HL-60/S4 treated with phorbol 12-myristate 13-acetate at 8.2 ng/mL for 4 days and 3 days (cell line): ENCODE measurements at regions not wholly inside any gene's neighbourhood (a gene's known extent, or its start where the extent isn't known, plus 50 kb on each side); places are given as distances from the start of the nearest gene placed in this dataset.

Source experiments
- in situ Hi-C: fragments of 300-500 bp; cut with MboI; formaldehyde crosslinking; loops from 2 replicates; pipeline ENCODE4 v1.15.0; 2022; ENCODE audit warnings: low sequenced_read_pairs

- in situ Hi-C loops: no loop called here
Measured at GRCh38 chr13:85314686-85315085, 484.5 kb downstream of the SLITRK6 start.

DNA sequence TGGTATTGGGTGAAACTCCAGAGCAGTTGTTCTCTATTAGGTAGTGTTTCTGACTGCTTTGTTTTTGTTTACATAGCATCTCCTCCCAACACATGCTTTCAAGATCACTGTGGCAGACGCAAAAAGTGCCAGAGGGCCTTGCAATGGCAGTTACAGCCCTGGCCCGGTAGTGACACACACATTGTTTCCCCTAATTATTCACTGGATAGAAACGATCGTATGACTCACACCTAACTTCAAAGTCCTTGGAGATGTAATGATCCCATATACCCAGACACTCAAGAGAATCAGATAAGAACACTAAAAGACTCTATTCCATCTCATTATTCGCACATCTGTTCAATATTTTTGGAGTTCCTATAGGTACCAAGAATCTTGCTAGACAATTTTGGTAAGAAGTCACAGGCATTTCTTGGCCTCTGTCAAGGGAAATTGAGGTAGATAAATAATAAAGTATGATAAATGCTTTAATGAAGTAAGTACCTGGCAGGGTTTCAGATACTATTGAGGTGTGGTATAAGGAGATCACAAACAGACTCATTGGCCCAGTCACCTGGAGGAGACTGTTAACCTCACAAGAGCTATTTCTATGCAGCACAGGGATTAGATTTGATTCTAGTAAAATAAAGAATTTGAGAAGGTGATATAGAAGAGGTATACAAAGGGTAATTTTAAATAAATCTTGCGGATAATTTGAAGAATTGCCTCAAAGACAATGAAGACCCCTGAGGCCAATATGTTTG, 485.3 kb downstream of the SLITRK6 start:
- in situ Hi-C loops: no loop called here

GRCh38 chr13:85312071-85312470, 487.1 kb downstream of the SLITRK6 start:
- in situ Hi-C loops: no loop called here

- in situ Hi-C loops: no loop called here
Measured at GRCh38 chr13:85303630-85304029, 495.6 kb downstream of the SLITRK6 start.

GRCh38 chr13:85298387-85298924, 500.8 kb downstream of the SLITRK6 start:
- in situ Hi-C loops: no loop called here

- in situ Hi-C loops: no loop called here
Measured at GRCh38 chr13:85288698-85289097, 510.5 kb downstream of the SLITRK6 start.

DNA sequence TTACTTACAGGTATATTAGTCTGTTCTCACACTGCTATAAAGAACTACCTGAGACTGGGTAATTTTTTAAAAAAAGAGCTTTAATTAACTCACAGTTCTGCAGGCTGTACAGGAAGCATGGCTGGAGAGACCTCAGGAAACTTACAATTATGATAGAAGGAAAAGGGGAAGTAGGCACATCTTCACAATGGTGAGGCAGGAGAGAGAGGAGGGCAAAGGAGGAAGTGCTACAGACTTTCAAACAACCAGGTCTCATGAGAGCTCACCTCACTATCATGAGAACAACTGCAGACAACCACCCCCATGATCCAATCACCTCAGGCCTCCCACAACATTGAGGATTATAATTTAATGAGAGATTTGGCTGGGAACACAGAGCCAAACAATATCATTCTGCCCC, 511.7 kb downstream of the SLITRK6 start:
- in situ Hi-C loops: no loop called here

DNA sequence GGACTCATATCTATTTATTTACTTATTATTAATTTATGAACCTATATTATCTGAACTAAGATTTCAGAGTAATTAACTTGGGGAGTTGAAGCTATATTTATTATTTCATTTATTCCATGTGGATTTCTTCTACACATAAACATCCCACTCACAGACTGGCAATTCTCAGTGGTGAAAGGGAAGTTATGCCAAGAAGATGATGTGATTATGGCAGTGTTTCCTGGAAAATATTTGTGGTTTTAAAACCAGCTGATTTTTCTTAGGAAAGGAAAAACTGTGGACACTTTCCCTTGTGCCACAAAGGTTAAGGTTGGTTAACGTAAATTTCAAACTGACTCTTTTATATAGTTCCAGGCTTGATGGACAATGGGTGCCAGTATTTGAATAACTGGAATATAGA, 513.1 kb downstream of the SLITRK6 start:
- in situ Hi-C loops: no loop called here

DNA sequence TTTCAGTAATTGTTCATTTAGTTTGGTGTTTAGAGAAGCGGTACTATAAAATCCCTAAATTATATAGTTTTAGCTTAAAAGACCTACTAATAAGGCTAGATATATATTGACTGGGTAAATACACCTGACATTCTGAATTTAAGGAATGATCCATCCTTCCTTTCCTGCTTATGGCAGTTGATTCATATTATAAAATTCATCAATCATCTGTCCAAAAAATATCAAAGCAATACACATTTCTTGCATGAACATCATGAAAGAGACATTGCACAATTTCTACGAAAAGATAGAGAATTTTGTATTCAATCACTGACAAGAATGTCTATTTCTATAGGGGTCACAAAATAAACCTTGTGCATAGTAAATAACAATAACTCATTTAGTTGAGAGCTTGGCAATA, 514.9 kb downstream of the SLITRK6 start:
- in situ Hi-C loops: no loop called here

GRCh38 chr13:85283408-85283807, 515.8 kb downstream of the SLITRK6 start:
- in situ Hi-C loops: no loop called here

GRCh38 chr13:85282876-85283275, 516.3 kb downstream of the SLITRK6 start:
- in situ Hi-C loops: no loop called here

DNA sequence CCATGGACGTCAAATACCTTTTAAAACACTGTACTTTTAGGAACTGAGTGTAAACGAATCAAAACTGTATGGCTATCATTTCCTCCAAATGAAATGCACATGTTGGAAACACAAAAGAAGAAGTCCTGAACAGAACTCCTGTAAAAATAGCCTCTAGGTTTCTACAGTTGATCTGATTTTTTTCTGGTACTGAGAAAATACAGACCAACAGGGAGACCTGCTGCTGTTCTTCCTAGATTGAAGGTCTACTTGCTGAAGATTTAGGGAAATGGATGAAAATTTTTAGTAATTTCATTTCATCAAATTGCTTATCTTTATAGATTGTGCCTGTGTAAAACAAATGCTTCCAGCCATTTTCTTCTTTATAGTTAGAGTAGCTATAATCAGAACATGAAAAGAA, 520.4 kb downstream of the SLITRK6 start:
- in situ Hi-C loops: no loop called here

DNA sequence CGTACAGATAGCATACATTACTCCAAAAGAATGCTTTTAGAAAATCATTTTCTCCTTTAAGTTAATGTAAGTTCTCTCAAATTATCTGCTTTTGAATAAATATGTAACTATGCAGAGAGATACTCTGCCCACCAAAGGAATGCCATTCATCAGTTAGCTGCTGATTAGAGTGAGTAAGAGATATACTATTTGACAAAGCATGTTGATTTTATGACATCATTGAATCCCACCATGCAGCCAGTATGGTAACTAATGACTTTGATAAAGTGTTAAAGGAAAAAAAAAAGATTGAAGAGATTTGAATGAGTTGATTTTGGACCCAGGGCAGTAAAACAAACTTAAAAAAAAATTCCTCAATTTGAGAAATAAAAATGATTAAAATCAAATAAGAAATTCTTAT, 521.5 kb downstream of the SLITRK6 start:
- in situ Hi-C loops: no loop called here

GRCh38 chr13:85266771-85267170, 532.4 kb downstream of the SLITRK6 start:
- in situ Hi-C loops: no loop called here

- in situ Hi-C loops: no loop called here
Measured at GRCh38 chr13:85266331-85266730, 532.9 kb downstream of the SLITRK6 start.

- in situ Hi-C loops: no loop called here
Measured at GRCh38 chr13:85265296-85265695, 533.9 kb downstream of the SLITRK6 start.

- in situ Hi-C loops: no loop called here
Measured at GRCh38 chr13:85262499-85262898, 536.7 kb downstream of the SLITRK6 start.

DNA sequence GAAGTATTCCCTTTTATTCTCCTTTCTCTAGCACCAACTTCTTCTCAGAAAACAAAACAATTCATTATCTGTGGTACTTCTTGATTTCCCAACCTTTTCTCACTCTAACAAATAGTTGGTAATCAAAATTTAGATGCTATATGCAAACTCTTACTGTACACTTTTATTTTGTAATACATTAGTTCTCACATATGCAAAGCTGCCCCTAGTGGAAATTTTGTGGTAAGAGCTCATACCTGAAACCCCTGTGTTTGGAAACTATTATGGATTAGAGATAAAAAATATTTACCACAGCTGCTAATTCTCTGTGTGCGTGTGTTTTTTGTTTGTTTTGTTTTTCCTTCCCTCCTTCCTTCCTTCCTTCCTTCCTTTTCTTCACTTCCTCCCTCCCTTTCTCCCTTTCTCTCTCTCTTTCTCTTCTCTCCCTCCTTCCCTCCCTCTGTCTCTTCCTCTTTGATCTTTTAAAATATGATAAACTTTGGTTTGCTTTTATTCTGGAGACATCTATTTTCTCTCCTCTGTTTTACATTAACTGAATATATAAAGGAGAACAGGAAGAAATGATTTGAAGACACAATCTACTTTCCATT, 537.4 kb downstream of the SLITRK6 start:
- in situ Hi-C loops: no loop called here

DNA sequence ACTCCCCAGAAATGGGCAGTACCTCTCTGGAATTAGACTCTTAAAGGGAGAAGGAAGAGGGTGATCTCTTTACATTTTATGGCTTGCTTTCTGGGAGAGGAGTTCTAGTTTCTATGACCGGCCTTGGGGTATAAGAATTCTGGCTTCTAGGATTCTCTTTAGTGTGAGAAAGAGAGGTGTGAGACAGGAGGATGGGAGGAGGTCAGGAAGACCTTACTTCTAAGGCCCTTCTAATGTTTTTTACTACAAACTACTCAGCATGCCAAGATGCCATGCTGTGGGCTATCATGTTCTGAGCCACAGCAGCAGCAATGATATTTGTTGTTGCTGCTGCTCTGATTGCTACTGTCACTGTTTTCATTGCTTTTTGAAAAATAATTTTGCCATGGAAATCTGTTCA, 538.3 kb downstream of the SLITRK6 start:
- in situ Hi-C loops: no loop called here

- in situ Hi-C loops: no loop called here
Measured at GRCh38 chr13:85255978-85256377, 543.2 kb downstream of the SLITRK6 start.

DNA sequence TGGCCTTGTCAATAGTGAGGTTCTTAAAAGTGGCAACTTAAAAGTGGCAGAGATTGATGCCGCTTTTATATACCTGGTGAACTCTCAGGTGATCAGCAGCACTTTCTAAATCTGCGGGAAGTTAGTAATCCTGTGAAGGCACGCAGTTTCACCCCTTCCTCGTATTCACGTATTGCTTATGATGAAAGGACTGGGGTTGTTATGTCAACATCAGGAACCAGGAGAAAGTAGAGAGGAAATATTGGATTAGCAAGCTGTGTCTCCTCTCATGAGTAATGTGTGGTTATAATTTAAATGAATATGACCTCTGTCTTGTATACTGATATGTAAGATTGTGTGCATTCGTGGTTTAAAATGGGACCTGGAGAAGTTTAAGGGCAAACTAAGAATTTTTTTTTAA, 544.6 kb downstream of the SLITRK6 start:
- in situ Hi-C loops: no loop called here

GRCh38 chr13:85249151-85249550, 550.1 kb downstream of the SLITRK6 start:
- in situ Hi-C loops: no loop called here

DNA sequence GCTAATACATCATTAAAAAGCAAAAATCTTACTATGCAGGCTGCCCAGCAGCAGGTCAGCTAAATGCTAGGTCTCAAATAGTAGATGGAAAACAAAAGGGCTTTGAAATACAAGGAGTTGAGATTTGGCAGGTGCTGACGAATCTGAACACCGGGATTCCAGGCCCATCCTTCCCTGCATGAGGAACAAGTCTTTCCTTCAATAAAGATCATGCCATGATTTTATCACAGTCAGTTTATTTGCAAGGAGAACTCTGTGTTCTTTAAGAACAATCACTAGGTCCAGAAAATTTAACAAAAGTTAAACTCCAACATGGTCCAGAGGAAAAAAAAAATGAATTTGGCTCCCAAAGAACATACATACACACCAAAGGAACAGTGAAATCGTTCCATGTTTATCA, 551.4 kb downstream of the SLITRK6 start:
- in situ Hi-C loops: no loop called here
